ENCODE measurements at regions not wholly inside any gene's neighbourhood (a gene's known extent, or its start where the extent isn't known, plus 50 kb on each side); places are given as distances from the start of the nearest gene placed in this dataset.

DNA sequence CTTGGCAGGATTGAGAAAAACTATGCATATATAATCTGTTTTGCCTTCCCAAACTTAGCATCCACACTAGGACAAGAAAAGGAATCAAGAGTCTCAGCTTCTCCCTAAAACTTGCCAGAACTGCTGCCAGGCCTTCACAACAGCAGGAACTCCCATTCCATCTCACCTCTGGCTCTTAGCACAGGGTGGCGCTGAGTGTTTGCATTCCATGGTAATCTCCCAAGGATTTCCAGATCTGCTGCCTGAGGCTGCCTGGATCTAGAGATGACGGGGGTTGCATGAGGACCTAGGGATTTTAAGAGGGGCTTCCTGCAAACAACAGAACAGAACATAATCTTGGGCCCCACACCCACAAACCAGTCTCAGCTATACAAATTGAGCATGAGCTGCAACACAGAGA, 87.1 kb upstream of the OPCML start:
- DNase-seq (ENCODE audit: low spot score): no peak
- TF ChIP-seq, protein P1, sequence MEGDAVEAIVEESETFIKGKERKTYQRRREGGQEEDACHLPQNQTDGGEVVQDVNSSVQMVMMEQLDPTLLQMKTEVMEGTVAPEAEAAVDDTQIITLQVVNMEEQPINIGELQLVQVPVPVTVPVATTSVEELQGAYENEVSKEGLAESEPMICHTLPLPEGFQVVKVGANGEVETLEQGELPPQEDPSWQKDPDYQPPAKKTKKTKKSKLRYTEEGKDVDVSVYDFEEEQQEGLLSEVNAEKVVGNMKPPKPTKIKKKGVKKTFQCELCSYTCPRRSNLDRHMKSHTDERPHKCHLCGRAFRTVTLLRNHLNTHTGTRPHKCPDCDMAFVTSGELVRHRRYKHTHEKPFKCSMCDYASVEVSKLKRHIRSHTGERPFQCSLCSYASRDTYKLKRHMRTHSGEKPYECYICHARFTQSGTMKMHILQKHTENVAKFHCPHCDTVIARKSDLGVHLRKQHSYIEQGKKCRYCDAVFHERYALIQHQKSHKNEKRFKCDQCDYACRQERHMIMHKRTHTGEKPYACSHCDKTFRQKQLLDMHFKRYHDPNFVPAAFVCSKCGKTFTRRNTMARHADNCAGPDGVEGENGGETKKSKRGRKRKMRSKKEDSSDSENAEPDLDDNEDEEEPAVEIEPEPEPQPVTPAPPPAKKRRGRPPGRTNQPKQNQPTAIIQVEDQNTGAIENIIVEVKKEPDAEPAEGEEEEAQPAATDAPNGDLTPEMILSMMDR (IDR thresholded peaks at IDR 0.05; ENCODE audit: extremely low read depth, missing control alignments): no peak

DNA sequence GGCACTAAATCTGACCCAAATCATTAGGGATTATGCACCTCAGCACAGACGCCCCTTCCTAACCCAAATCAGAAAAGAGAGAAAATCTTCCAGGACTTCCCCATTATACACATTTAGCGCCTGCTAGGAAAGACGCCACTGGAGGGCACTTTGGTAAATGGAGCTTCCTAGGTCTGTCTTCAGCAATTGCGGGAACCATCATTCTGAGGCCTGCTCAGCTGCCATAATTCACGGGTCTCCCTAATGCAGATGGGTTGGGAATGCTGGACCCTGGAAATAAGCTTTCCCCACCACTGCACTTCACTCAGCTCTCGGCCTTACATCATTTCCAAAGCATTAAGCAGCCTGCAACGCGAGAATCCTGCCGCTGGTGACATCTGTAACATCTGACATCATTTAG, 86.2 kb upstream of the OPCML start:
- DNase-seq (ENCODE audit: low spot score): no peak
- TF ChIP-seq, protein P1 (IDR thresholded peaks at IDR 0.05; ENCODE audit: extremely low read depth, missing control alignments): no peak

DNA sequence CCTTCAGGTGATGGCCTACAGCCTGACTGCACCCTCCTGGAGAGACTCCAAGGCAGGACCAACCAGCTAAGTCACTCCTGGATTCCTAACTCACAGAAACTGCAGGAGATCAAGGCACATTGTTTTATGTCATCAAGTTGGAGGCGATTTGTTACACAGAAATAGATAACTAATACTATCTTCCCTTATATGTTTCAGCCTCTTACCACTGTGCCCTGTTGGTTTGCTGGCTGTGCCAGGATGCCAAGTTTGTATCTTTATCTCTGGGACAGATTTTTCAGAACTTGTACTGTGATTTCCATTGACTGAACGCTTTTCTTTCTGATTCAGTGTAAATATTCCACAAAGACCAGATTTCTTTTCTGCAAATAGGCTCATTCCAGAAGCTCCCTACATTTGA, 76.2 kb upstream of the OPCML start:
- no peak for DNase-seq (ENCODE audit: low spot score)
- TF ChIP-seq, protein P1 (IDR thresholded peaks at IDR 0.05; ENCODE audit: extremely low read depth, missing control alignments): no peak

DNA sequence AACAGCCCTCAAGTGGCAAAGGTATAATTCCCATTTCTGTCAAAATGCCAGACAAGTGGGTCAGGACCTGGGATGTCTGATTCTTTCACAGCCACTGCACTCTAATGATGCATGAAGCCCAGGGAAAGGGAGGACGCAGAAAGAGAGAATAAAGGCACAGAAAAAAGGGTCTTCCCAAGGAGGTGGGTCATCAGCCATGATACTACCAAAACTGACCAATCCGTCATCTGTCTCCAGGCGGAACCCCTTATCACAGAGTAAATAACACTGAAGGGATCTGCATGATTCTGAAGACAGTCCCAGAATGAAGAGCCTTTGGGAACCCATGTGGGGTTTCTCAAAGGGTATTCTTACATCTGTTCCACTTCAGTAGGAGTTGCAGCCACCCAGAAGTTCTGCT, 73.8 kb upstream of the OPCML start:
- DNase-seq (ENCODE audit: low spot score): no peak
- TF ChIP-seq, protein P1 (IDR thresholded peaks at IDR 0.05; ENCODE audit: extremely low read depth, missing control alignments): no peak

DNA sequence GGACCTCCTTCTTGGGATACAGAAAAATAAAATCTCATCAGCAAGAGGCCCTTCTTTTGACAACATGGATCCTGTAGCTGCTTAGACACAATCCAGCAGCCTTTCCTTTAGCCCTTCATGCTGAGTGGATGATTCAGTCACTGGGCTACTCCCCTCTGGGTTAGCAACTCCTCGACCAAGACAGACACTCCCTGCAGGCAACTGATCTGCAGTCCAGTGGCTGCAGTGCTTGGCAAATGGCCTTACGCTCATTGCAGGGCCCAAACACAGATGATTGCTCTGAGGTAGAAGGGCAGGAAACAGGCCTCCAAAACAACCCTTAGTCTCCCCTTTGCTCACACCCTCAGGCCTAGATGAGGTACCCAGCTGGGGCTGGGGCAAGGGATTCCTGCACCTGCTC, 73.2 kb upstream of the OPCML start:
- no peak for DNase-seq (ENCODE audit: low spot score)
- TF ChIP-seq, protein P1 (IDR thresholded peaks at IDR 0.05; ENCODE audit: extremely low read depth, missing control alignments): no peak

DNA sequence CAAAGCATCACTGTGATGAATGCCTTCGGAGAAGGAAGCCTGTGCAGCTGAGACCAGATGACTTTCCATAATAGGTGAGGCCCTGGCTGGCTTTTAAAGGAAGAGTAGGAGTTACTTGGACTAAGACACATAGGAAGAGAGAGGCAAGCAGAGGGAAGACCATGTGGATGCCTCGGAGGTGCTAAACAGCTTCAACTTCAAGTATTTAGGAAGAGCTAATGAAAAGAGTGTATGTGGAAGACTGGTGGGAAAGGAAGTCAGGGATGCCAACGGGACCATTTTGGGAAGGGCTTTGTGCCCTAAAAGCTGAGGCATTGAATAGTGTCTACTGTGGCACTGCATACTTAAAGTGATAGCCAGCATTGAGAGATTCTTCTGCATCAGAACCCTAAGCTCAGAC, 69.3 kb upstream of the OPCML start:
- TF ChIP-seq, protein P1 (IDR thresholded peaks at IDR 0.05; ENCODE audit: extremely low read depth, missing control alignments): no peak

GRCh38 chr11:133600786-133601185, 68.5 kb upstream of the OPCML start:
- no peak for DNase-seq (ENCODE audit: low spot score)
- TF ChIP-seq, protein P1 (IDR thresholded peaks at IDR 0.05; ENCODE audit: extremely low read depth, missing control alignments): no peak

More for the DNA sequence above, 69.3 kb upstream of the OPCML start:
- DNase-seq (ENCODE audit: low spot score): no peak

All from GM20000 (cell line).